GM19043 (cell line): ENCODE measurements at regions not wholly inside any gene's neighbourhood (a gene's known extent, or its start where the extent isn't known, plus 50 kb on each side); places are given as distances from the start of the nearest gene placed in this dataset.
"Not testable (repeated sequence)": the region's sequence is repeated elsewhere in the genome, so short reads cannot be mapped to it uniquely, and the experiment has no call there.

Experiments used
- ATAC-seq: cut with Tn5 transposase; IDR thresholded peaks from one replicate; pipeline ENCODE4 v1.9.1; 2021; ENCODE audit warnings: low read depth; ENCODE audit not compliant: unreplicated experiment

DNA sequence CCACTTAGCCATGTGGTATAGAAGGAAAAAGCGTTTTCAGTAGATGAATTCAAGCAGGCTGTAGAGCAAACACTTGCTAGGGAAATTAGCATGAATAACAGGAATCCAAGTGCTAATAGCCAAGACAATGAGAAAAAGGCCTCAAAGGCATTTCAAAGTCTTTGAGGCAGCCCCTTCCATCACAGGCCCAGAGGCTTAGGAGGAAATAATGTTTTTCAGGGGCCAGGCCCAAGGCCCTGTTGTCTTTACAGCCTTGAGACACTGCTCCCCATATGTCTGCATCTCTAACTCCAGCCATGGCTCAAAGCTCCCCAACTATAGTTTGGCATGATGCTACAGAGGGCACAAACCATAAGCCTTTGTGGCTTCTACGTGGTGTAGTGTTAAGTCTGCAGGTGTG lies 563.5 kb downstream of the TAF11L14 start:
- no peak for ATAC-seq

DNA sequence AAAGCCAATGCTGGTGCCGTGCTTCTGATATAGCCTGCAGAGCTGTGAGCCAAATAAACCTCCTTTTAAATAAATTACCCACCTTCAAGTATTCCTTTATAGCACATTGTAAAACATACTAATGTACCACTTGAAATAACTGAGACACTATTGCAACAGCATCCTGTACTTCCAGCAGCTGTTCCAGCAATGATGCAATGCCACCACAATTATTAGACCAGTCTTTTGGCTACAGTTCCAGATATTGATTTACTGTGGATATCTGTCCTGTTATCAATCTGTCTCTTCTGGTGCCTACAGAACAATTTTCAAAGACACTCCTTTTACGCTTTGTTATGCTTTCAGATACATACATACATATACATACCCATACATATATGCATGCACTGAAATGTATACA lies 567.9 kb downstream of the TAF11L14 start:
- ATAC-seq: no peak

DNA sequence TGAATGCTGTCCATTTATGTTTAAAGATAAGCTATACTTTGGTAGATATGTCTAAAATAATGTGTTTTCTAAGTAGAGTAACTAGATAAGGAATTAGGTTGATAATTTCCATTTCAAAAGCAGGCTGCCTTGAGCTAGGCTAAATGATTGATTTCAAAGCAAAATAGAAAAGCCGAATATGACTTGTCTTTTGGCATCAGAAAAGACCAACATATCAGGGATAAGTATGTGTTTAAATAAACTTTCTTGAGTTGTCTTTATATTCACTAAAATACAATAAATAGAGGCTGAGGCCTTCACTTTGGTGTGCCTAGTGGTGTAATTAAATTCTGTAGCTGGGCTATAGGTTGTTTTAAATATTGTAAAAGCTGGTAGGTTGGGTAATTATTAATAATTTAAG lies 569.0 kb downstream of the TAF11L14 start:
- no peak for ATAC-seq

DNA sequence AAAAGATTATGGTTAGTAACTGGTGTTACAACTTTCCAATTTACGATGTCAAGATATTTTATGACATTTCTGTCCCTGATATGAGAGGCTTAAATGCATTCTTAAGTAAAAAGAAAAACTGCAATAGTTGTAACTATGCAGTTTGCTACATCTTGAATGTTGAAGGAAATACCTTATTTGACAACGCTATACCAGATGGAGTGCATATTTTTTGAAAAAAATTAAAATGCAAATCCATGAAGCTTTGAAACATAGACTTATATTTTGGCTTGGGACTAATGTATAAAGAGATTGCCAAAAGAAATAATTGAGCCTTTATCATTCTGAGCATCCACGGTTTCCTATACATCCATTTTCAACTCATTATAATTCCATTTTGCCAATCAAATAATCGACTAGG lies 579.4 kb downstream of the TAF11L14 start:
- ATAC-seq: no peak

DNA sequence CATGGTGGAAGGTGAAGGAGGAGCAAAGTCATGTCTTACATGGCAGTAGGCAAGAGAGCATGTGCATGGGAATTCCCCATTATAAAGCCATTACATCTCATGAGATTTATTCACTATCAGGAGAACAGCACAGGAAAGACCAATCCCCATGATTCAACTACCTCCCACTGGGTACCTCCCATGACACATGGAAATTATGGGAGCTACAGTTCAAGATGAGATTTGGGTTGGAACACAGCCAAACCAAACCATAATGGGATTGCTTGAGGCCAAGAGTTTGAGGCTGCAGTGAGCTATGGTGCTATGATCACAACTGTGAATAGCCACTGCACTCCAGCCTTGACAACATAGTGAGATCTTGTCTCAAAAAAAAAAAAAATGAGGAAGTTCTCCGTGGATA lies 581.8 kb downstream of the TAF11L14 start:
- no peak for ATAC-seq

DNA sequence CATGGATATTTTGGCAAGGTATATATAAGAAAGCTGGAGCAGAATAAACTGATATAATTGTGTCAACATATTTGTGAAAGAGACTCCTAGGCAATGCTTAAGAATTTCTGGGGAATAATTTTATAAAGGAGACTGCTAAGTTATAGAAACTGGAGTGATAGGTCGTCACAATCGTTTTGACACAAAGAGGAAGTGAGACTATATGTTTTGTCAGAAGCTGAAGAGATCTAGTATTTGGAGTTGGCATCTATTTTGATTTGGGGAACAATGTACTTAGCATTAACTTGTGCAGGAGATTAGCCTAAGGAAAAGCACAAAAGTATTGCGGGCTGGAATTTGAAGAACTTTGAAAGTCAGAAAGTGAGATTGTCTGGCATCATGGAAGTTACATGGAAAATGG lies 582.5 kb downstream of the TAF11L14 start:
- ATAC-seq: no peak

DNA sequence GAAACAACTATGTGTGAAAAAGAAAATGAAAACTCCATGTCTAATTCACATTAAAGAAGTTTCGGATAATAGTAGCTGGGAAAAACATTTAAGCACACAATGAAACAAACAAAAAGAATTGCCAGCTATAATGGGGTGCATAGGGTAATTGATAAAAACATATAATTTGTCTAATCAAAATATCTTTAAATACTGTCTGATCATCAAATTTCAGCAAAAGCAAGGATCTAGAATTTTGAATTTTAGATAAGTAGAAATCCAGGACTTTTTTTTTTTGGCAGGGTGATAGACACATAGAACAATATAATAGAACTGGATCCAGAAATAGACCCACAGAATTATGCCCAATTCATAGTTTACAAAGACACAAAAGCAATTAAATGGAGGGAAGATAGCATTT lies 585.0 kb downstream of the TAF11L14 start:
- ATAC-seq: no peak

DNA sequence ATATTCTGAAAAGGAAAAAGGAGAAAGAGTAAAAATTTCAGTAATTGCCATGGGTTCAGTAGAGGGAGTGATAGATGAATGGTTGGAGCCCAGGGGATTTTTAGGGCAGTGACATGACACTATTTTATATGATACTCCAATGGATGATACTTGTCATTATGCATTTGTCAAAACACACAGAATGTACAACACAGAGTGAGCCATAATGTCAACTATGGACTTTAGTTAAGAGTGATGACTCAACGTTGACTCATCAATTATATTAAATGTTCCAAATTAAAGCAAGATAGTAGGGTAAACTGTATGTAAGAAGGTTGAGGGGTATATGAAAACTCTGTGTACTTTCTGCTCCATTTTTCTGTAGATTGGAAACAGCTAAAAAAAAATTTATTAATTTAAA lies 586.4 kb downstream of the TAF11L14 start:
- no peak for ATAC-seq

DNA sequence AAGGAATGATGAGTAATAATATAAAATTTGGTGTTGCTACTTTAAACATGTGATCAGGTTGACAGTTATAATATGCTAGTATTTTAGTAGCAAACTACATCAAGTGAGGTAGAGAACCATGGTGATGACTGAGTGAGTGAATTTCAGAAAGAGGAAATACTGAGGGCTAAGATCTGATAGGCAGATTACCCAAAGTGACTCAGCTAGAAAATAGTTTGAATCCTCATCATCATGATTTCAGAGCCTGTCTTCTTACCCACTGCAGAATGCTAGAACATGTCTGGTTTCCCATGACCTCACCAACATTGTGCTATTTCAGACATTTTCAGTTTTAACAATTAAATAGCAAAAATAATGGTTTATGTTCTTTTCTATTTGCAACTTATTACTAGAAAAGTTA lies 602.1 kb downstream of the TAF11L14 start:
- no peak for ATAC-seq

DNA sequence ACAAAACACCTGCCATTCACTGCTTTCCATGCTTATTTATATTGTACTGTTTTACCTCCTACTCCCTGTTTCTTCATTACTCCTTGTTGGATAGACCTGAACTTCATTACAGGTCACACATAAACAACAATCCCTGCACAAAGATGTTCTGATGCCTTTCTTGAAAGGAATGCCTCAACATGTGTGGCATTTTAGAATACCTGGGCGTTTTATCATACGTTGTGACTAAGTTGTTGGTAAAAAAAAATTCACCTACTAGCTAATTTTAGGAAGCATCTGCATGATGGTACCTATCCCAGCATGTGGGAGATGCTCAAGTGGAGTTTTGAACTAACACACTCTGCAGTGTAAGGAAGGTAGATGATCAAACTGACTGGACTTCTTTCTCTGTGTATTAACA lies 604.1 kb downstream of the TAF11L14 start:
- no peak for ATAC-seq

DNA sequence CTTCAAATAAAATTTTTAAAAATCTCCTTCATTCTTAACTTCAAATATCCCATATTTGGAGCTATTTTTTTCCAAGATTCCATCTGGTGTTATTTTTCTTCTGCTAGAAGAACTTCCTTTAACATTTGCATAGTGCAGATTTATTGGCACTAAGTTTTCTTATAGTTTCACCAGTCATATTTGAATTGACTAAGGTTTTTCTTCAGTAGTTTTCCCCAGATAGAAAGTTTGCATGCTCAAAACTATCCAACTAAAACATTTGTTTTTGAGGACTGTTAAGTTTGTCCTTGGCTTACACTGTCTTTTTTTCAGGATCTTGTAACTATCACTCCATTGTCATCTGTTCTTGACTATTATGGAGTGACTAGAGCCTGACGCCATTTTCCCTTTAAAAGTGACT lies 606.7 kb downstream of the TAF11L14 start:
- no peak for ATAC-seq

DNA sequence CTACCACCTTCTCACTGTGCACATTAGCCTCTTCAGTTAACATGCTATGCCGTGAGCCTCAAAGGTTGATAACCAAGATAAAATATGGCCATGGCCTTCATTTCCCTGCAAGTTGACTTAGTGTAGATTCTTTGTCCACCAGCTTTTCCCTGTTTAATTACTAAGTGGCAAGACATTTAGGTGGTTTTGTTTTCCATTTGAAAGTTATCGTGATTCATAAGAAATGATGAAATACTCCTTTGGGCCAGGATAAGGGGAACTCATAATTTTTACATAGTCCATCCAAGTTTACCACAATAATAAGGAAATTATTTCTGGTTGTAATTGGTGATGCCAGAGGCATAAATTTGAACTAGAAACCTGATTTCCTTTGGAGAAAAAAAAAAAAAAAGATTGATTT lies 609.6 kb downstream of the TAF11L14 start:
- ATAC-seq: no peak

DNA sequence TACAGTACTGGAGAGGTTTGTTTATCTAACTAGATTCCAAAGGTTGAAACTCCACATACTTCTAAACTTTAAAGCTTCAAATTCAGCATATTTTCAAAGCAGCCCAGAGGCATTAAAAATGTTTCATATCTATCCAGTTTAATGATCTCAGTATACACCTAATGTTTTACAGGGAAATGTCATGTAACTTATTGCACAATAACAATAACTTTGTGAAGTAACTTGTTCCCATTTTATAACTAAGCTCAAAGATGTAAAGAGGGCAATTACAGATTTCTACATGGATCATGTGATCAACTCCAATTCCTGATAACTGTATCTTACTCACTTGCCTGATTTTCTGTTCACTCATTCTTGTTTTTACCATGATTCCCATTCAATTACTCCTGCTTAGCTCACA lies 610.0 kb downstream of the TAF11L14 start:
- ATAC-seq: no peak

DNA sequence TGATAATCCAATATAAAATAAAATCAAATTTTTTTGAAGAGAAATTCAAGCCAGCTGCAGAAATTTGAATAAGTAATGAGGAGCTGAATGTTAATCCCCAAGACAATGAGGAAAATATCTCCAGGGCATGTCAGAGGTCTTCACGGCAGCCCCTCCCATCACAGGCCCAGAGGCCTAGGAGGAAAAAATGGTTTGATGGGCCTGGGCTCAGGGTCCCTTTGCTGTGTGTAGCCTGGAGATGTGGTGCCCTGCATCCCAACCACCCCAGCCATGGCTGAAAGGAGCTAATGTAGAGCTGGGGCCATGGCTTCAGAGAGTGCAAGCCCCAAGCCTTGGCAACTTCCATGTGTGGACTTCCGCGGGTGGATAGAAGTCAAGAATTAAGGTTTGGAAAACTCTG lies 618.3 kb downstream of the TAF11L14 start:
- ATAC-seq: no peak

DNA sequence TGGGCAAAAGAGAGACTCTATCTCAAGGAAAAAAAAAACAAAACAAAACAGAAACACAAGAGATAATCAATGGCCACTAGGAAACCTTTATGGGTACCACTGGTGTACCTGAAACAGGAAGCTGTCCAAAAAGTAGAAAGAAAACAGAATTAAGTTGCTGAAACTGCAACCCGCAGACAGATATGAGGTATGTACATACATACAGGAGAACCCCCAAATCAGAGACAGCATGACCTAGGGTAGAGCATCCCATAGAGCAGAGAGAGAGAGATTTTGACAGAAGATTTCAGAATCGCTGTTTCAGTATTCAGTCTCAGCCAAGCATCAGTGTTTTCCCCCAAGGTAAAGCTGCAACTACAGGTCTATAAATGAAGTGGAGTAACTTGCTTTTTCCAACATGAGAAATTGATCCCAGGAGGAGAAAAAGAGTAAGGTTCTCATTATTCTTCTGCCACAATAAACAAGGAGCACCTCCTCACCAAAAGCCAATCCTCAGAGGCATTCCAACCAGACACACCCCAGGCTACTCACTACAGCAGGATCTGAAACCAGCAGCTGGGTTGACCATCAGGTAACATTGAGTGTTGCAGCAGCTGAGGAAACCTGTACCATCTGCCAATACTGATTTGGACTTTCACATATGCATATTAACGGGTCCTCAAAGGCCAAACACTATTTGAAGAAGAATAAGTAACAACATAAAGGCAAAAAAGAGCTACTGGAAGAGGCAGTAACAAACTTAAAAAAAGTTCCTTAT lies 630.0 kb downstream of the TAF11L14 start:
- ATAC-seq: no peak

DNA sequence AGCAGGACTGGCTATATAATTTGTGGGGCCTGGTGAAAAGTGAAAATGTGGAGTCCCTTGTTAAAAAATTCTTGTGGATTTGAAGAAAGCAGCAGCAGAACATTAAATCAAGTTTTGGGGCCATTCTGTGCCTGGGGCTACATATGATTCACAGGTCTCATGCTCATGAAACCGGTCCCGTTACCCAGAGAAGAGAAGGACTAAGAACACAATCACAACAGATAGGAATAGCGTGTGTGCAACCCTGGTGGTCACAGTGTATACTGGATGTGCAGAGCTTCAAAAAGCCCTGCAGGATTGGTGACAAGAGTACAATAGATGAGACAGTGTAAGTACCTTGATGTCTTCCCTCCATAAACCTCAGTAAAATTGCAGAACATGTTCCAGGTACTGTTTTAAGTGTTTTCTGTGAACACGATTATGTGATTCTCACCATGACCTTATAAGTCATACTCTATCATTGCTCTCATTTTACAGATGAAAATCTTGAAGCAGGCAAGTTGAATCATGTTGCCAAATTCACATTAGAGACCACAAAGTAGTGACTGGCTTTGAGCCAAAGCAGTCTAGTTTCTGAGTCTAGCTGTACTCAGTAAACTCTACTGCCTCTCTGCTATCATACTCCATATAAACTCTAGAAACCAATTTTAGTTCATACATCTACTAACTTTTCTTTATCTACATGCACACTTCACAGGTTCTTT lies 636.5 kb downstream of the TAF11L14 start:
- ATAC-seq: no peak

DNA sequence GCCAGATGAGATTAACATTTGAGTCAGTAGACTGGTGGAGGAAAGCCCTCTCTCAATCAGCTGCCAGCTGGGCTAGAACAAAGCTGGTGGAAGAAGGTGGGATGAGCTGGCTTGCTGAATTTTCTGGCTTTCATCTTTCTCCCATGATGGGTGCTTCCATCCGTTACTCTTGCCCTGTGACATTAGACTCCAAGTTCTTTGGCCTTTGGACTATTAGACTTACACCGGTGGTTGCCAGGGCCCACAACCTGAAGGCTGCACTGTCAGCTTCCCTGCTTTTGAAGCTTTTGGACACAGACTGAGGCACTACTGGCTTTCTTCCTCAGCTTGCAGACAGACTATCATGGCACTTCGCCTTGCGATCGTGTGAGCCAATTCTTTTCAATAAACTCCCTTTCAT lies 642.7 kb downstream of the TAF11L14 start:
- no peak for ATAC-seq

DNA sequence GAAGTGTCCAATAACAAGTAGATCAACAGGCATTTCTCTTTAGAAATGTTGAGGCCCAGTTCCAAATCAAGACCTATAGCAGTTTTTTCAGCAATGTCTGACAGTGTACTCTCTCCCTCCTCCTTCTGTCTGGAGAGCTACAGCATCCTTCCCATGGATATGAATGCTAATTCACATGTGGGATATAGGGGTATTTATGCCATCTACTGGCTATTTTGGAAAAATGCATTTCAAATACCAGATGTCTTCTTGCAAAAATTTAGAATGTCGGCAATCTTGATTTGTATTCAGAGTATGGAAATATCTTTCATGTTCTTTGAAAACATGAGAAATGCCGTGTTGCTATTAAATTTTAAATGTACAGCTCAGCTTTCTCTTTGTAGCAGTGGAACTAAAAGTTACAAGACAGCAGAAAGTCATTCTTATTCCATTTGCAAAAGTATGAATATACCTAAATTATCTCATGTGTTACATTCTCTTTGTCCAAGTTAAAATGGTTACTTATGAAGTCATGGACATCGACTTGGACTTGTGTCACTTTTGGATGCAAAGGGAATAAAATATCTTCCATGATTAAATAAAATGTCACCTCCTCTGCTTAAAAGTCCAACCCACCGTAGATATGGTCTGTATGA lies 647.8 kb downstream of the TAF11L14 start:
- no peak for ATAC-seq

DNA sequence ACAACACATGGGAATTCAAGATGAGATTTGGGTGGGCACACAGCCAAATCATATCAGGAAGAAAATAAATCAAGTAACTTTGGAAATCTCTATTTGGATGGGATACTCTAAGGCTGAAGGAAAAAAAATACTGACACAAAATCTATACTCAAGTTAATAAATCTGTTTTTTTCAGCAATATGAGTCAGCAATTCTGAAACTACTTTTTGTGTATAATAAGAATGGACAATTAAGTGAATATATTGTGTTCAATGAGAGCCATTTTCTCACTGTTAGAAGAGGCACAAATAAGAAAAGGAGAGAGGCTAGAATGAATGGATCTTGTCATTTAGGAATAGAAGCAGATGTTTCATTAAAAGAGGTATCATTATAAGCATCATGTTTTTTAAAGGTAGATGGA lies 651.0 kb downstream of the TAF11L14 start:
- no peak for ATAC-seq

DNA sequence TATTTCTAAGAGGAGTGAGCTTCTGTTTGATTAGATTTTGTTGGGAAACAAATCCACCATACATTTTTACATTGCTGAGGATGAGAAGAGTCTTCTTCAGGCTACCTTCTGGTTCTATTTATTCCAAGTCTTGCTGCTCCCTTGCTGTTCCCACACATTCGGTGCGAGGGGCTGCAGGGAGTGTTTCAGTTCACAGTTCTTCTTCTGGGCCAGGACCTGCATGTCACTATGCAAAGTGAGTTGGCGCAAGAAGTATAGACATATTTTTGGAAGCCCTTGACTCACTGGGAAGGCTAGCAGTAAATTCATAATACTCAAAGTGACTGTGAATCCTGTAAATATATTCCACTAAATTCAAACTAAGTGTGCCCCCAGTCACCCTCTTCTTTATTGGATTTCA lies 657.9 kb downstream of the TAF11L14 start:
- no peak for ATAC-seq

DNA sequence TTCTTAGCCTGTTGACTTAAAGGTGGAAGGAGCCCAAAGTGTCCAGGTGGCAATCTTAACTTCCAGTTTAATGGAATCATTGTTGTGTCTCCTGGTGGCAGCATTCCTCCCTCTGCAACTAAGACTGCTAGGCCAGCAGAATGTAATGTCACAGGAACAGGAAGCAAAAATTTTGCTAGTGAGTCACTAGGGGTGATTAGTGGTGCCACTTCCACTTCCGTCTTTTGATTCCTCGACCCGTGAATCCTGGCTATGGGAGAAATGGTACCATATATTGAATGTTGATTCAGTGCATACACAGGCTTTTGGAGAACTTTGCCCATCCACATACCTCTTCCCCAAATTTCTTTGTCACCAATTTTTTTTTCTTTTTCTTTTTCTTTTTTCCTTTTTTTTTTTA lies 661.4 kb downstream of the TAF11L14 start:
- ATAC-seq: not testable (repeated sequence)

DNA sequence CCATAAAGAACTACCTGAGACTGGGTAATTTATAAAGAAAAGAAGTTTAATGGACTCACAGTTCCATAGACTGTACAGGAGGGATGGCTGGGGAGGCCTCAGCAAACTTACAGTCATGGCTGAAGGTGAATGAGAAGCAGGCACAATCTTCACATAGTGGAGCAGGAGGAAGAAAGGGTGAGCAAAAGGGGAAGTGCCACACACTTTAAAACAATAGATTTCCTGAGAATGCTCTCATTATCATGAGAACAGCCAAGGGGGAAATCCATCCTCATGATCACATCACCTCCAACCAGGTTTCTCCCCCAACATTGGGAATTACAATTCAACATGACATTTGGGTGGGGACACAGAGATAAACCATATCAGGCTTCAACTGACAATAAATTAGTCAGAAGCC lies 664.9 kb downstream of the TAF11L14 start:
- ATAC-seq: no peak
